Omental fat pad (tissue), 3 donors: ENCODE measurements at regions not wholly inside any gene's neighbourhood (a gene's known extent, or its start where the extent isn't known, plus 50 kb on each side); places are given as distances from the start of the nearest gene placed in this dataset.

Experiments
- ATAC-seq: fragments of 150-250 bp; one replicate; pipeline ENCODE4 v1.9.1; 2016; ENCODE audit warnings: mild to moderate bottlenecking, moderate library complexity; ENCODE audit not compliant: low FRiP score
- DNase-seq: peaks from one replicate; pipeline ENCODE4 v3.0.0-alpha.2; 2019; ENCODE audit warnings: low spot score
- CTCF ChIP-seq, 3 donors: fragments of 450-650 bp; IDR thresholded peaks; one replicate each; pipeline ENCODE4 v1.5.1; 2016 to 2017; ENCODE audit warnings: antibody characterized with exemption in 3 of 3, mild to moderate bottlenecking in 3 of 3, moderate library complexity in 2 of 3

- ATAC-seq (no peak), DNase-seq (no peak)
Observed at GRCh38 chr9:36492865-36493264, 79.8 kb upstream of the MELK start.

GRCh38 chr9:36489453-36489852, 83.2 kb upstream of the MELK start:
- no peak for TF ChIP-seq CTCF (IDR thresholded peaks at IDR 0.05)
- no peak for DNase-seq
- ATAC-seq = no peak

More at GRCh38 chr9:36492865-36493264, 79.8 kb upstream of the MELK start:
- no peak for TF ChIP-seq CTCF (IDR thresholded peaks at IDR 0.05)

GRCh38 chr9:36488389-36488756, 84.3 kb upstream of the MELK start:
- DNase-seq (no peak), ATAC-seq (no peak)
- TF ChIP-seq CTCF (IDR thresholded peaks at IDR 0.05) = no peak

GRCh38 chr9:36487482-36488388, 85.0 kb upstream of the MELK start:
- DNase-seq = peak; percentile 59
- no peak for TF ChIP-seq CTCF (IDR thresholded peaks at IDR 0.05)
- ATAC-seq = peak; percentile 97

- ATAC-seq (peak; percentile 59), DNase-seq (peak; percentile 29)
- TF ChIP-seq CTCF (IDR thresholded peaks at IDR 0.05) = no peak
Observed at GRCh38 chr9:36486933-36487481, 85.7 kb upstream of the MELK start.

- no peak for TF ChIP-seq CTCF (IDR thresholded peaks at IDR 0.05)
- ATAC-seq (no peak), DNase-seq (no peak)
Observed at GRCh38 chr9:36486329-36486932, 86.3 kb upstream of the MELK start.
